NCI-H187 (cell line): ENCODE measurements at regions not wholly inside any gene's neighbourhood (a gene's known extent, or its start where the extent isn't known, plus 50 kb on each side); places are given as distances from the start of the nearest gene placed in this dataset.
A peak's percentile ranks its signal among the peaks of the same experiment; 100 is the strongest.
"Not testable (repeated sequence)": the region's sequence is repeated elsewhere in the genome, so short reads cannot be mapped to it uniquely, and the experiment has no call there.

Experiments
- DNase-seq, 2 experiments: peaks; one replicate each; lab custom pipeline; 2025; lab: John Stamatoyannopoulos, UW

- no peak for DNase-seq
Measured at GRCh38 chr6:103167345-103168071, 1692.2 kb downstream of the HACE1 start.

GRCh38 chr6:103154779-103155572 is 1704.7 kb downstream of the HACE1 start:
- DNase-seq: no peak

- DNase-seq: no peak
Measured at GRCh38 chr6:103153016-103153415, 1706.7 kb downstream of the HACE1 start.

GRCh38 chr6:103142902-103143301 is 1716.8 kb downstream of the HACE1 start:
- no peak for DNase-seq

- DNase-seq: no peak
Measured at GRCh38 chr6:103140308-103141027, 1719.3 kb downstream of the HACE1 start.

GRCh38 chr6:103139377-103139776 is 1720.3 kb downstream of the HACE1 start:
- no peak for DNase-seq

GRCh38 chr6:103124471-103124870 is 1731.0 kb downstream of the GRIK2 start:
- DNase-seq: no peak

GRCh38 chr6:103122766-103123601 is 1729.5 kb downstream of the GRIK2 start:
- peak in 1 of 2 experiments; percentile 30 for DNase-seq

- no peak for DNase-seq
Measured at GRCh38 chr6:103119056-103119455, 1725.5 kb downstream of the GRIK2 start.

GRCh38 chr6:103114582-103114981 is 1721.1 kb downstream of the GRIK2 start:
- no peak for DNase-seq

- no peak for DNase-seq
Measured at GRCh38 chr6:103113416-103113815, 1719.9 kb downstream of the GRIK2 start.

GRCh38 chr6:103107985-103108384 is 1714.5 kb downstream of the GRIK2 start:
- DNase-seq: no peak

GRCh38 chr6:103105686-103106085 is 1712.2 kb downstream of the GRIK2 start:
- no peak for DNase-seq

- DNase-seq: no peak
Measured at GRCh38 chr6:103101267-103101666, 1707.8 kb downstream of the GRIK2 start.

- not testable (repeated sequence) for DNase-seq
Measured at GRCh38 chr6:103092414-103092813, 1698.9 kb downstream of the GRIK2 start.

- DNase-seq: no peak
Measured at GRCh38 chr6:103085801-103086200, 1692.3 kb downstream of the GRIK2 start.

- no peak for DNase-seq
Measured at GRCh38 chr6:103081876-103082630, 1688.5 kb downstream of the GRIK2 start.

GRCh38 chr6:103081126-103081525 is 1687.6 kb downstream of the GRIK2 start:
- DNase-seq: no peak

GRCh38 chr6:103080497-103080896 is 1687.0 kb downstream of the GRIK2 start:
- no peak for DNase-seq

- DNase-seq: no peak
Measured at GRCh38 chr6:103079867-103080266, 1686.4 kb downstream of the GRIK2 start.

GRCh38 chr6:103062136-103062535 is 1668.6 kb downstream of the GRIK2 start:
- DNase-seq: no peak
